Brain pericyte (primary cell): ENCODE measurements at regions not wholly inside any gene's neighbourhood (a gene's known extent, or its start where the extent isn't known, plus 50 kb on each side); places are given as distances from the start of the nearest gene placed in this dataset.
"Not testable (repeated sequence)": the region's sequence is repeated elsewhere in the genome, so short reads cannot be mapped to it uniquely, and the experiment has no call there.

Experiments used
- DNase-seq: peaks from one replicate; pipeline ENCODE4 v3.0.0-alpha.2; 2012; ENCODE audit warnings: low read depth, low spot score

DNA sequence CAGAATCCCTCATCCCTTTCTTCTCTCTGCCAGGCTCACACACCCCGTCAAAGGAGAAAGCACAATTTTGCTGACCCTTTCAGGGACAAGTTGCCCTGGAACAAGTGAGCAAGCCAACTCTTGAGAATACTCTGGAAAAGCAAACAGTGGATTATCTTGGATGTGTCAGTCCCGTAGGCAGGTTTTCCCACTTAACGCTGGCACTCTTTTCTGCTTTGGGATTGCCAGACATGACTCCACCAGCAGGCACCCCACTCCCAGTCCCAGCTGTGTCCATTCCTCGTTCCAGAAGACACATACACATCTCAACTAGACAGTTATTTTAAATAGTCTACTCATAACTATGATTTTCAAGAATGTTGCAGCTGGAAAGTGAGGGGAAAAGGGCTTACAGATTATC lies 145.5 kb upstream of the CDKN3 start:
- DNase-seq, result no peak

- no peak for DNase-seq
Observed at GRCh38 chr14:54252072-54252730, 144.6 kb upstream of the CDKN3 start.

DNA sequence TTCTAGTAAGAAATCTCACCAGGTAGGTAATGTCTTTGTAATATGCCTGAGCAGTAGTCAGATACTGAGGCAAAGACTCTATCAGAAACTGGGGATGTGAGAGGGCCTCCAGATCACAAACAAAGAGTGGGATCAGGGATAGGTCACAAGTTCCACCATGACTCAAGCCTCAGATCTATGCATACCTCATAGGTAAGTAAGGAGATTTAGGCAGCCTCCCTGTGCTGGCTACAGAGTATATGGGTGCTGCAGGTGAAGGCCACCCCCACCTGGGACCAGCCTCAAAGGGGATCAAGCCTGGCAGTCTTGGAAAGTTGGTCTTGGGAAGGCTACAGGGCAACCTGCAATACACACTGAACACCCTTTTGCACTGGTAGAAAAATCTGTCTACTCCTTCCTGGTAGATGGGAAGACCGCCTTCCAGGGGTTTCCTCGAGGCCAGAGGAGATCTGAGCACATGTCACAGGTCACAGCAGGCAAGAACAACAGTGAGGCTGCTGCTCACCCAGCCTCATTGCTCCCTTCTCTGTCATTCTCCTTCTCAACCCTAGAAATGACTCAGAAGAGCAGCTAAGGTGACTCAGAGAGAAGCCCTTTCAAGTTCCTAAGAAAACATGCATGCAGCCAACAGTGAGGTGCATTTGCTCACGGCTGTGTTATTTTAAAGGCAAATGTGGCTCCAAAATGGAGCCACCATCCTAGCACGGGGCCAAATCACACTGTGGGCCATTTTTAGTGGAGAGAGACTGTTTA lies 143.4 kb upstream of the CDKN3 start:
- peak; percentile 67 for DNase-seq

DNA sequence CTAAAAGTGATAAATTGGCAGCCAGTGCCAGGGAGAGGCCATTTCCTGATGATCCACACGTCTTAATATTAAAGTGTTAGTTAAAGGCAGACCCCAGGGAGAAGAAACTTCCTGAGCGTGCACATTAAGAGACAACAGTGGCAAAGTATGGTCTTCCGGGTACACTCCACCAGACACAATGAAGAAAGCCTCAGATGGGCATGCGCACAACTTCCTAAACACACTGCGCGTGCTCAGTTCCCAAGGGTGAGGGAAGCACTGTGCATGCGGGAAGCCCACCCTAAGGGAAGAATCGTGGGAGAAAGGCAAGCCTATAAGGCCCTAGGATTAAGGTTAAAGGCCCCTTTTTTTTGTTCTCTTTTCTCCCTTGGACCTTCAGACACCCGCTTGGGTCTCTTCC lies 140.7 kb upstream of the CDKN3 start:
- DNase-seq, result no peak

- DNase-seq, result no peak
Observed at GRCh38 chr14:54257424-54257823, 139.4 kb upstream of the CDKN3 start.

DNA sequence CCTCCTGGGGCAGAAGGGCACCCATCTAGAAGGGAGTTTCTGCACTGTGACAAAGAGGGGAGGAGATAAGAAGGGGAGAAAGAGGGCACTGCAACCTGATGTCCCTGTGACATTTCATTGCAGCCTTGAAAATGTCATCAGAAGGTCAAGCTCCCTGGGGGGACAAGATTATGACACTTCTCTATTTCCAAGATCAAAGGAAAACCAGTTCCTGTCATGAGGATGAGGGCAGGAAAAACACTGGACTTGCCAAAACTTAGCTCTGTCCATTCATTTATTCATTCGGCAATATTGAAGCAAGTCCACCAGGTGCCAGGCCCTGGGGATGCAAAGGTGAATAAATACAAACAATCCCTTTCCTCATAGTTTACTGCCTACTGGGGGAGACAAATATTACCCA lies 138.4 kb upstream of the CDKN3 start:
- DNase-seq, result no peak

GRCh38 chr14:54259821-54260220 lies 137.0 kb upstream of the CDKN3 start:
- no peak for DNase-seq

DNA sequence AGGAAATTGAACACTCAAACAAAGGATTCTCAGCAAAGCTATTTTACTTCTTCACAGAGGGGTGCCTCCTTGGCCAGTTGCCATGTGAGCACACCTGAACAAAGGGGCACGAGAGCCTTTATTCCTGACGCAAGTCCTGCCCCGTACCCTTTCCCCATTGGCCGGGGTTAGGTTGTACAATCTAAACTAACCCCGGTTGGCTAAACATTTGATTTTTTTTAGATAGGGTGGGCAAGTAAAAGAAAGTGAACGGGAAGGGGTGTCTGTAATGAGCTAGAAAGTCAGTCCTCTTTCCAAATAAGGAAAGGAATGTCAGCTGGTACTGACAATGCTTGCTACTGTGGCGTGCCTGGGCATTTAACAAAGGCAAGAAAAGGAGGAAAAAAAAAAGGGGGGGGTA lies 135.5 kb upstream of the CDKN3 start:
- DNase-seq, result no peak

- DNase-seq, result not testable (repeated sequence)
Observed at GRCh38 chr14:54266616-54267015, 130.2 kb upstream of the CDKN3 start.

DNA sequence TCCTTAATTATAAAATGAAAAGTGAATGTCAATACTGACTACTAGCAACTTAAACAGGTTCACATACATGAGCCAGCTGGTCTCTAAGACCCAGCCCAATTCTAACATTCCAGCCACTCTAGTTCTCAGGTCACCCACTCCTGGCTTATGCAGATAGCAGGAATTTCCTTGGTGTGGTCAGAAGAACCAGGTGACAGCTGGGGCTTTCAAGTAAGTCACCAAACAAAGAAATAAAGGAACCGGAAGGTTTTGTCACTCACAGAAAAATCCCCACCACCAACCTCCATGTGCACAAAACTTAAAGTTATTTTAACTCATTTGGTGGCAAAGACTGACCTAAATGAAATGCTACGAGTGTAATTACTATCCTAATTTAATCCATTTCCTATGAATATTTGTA lies 129.6 kb upstream of the CDKN3 start:
- DNase-seq, result no peak

- DNase-seq, result no peak
Observed at GRCh38 chr14:54275997-54276725, 120.6 kb upstream of the CDKN3 start.

GRCh38 chr14:54278087-54278486 lies 118.7 kb upstream of the CDKN3 start:
- DNase-seq, result no peak

GRCh38 chr14:54278665-54279295 lies 118.0 kb upstream of the CDKN3 start:
- no peak for DNase-seq

- no peak for DNase-seq
Observed at GRCh38 chr14:54282849-54283248, 114.0 kb upstream of the CDKN3 start.

- DNase-seq, result no peak
Observed at GRCh38 chr14:54285030-54285429, 111.8 kb upstream of the CDKN3 start.

DNA sequence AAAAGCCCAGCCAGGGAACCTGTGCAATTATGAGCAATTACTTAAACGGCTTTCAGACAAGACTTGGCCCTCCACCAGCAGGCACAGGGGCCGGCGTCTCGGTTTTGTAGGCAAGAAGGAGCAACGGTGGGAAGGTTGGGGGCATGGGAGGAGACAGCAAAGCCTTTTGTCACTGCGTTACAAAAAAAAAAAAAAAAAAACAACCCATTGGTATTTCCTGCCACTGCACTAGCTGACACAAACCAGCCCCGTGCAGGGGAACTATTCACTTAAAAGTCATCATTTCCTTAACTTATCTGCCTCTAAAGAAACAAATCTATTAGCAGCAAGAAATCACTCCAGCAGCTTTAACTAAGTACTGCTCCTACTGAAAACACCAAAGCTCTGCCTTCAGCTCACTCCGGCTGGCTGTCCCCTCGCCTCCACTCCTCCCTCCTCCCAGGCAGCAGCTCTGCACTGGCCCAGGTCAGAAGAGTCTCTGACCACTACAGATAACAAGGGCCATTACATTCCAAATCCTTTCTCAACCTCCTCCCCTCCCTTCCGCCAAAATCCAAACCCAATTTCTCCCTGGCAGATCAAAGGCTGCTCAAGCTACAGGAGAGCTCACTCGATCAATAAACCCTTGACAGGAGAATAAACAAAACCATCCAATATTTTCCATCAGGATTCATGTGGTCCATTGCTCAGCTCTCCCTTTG lies 105.2 kb upstream of the CDKN3 start:
- no peak for DNase-seq

DNA sequence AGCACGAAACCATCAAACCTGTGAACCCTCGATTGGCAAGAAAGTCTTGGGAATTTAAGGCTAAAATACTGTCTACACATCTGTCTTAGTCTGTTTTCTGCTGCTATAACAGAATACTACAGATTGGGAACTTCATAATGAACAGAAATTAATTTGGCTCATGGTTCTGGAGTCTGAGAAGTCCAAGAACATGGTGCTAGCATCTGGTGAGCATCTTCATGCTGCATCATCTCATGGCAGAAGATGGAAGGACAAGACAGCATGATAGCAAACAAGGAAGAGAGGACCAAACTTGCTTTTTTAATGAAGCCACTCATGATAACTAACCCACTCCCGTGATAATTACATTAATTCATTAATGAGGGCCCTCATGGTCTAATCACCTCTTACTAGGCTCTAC lies 102.0 kb upstream of the CDKN3 start:
- DNase-seq, result no peak

DNA sequence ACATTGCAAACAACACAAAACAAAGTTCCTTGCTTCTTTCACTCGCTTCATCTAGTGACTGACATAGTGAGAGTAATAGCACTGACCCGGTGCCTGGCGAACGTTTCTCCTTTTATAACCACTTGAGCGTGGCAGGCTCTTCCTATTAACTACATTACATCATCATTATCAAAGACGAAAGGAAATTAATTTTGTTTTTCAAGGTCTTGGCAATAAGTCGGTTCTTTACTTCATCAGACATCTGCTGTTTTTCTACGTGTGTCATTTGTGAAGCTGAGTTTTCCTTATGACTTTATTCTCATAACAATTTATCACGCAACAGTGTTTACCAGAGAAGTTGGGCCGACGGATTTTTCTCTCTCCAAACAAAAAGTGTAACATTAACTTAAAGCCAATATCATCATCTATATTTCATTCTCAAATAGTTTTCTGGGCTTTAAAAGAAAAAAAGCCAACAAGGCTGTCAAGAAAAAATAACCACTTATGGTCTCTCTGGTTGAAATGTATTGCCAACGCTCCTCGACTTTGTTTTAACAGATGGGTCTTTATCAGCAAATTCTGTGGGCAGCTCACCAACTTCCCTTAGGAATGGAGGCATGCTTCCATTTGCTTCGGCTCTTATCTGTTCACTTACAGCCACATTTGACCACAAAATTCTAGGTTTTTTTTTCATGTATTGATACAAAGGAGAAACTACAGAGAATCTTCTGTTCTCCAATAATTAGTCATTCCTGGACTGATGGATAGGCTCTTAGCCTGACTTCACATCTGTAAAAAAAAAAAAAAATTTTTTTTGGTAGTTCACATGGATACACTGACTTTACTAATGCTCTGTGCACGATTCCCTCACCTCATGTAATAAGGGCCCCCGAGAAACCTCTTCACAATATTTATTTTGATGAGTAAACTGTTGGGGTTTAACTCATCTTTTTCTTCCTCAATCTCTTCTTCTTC lies 97.1 kb upstream of the CDKN3 start:
- DNase-seq, result no peak

DNA sequence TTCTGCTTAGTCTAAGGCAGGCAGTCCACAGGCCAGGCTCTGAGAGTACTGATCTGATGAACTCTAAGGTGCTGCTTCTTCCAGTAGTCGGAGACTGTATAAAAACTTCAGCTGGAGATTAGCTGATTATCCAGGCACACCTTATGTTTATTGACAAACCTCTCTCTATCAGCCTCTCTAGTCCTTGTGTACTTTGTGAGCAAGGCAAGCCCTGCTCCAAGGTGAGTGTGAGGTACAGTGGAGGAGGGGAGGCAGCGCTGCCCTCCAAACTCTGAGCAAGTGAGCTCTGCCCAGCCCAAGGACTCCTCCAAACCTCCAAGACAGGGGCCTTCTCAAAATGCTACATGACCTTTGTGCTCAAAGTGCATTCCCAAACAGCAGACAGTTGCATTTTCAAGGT lies 95.9 kb upstream of the CDKN3 start:
- no peak for DNase-seq

DNA sequence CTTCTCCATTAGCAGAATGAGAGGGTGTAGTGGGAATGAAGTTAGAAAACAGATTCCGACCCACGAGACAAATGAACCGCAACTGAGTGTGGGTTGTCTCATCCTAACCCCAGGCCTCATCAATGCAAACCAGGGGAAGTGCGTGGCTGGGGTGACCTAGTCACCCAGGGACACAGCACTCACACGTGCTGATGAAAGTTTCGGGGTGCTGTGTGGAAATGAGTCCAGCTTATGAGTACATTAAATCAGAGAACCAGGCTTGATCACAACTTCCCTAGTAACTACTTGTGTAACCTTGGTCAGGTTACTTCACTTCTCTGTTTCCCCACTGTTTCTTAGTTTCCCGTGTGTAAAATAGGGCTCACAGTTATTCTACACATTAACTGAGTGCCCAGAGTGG lies 95.4 kb upstream of the CDKN3 start:
- DNase-seq, result no peak

GRCh38 chr14:54306806-54307205 lies 90.0 kb upstream of the CDKN3 start:
- no peak for DNase-seq
